ENCODE measurements at regions not wholly inside any gene's neighbourhood (a gene's known extent, or its start where the extent isn't known, plus 50 kb on each side); places are given as distances from the start of the nearest gene placed in this dataset.

- no peak for TF ChIP-seq HDAC2 (IDR thresholded peaks at IDR 0.05; ENCODE audit: borderline replicate concordance in 1 of 2, low read depth in 2 of 2, low read length in 2 of 2)
- no peak for TF ChIP-seq RBBP5 (IDR thresholded peaks at IDR 0.05; ENCODE audit: borderline replicate concordance, low read depth, low read length)
These were observed 216.5 kb upstream of the AADAT start for GRCh38 chr4:170306208-170306607.
